DND-41 (cell line): ENCODE measurements at regions not wholly inside any gene's neighbourhood (a gene's known extent, or its start where the extent isn't known, plus 50 kb on each side); places are given as distances from the start of the nearest gene placed in this dataset.

Source experiments
- ATAC-seq: fragments of 200-7000 bp; cut with Tn5 transposase; 3 replicates; pipeline ENCODE4 v1.9.1; 2021; ENCODE audit warnings: low read depth; ENCODE audit not compliant: insufficient read depth
- DNase-seq: peaks from one replicate; pipeline ENCODE4 v3.0.0-alpha.2; 2020
- H2AFZ ChIP-seq: 2 replicates; pipeline ENCODE4 v1.6.0; 2012; ENCODE audit warnings: low read depth, low read length
- H3K27ac ChIP-seq: 2 replicates; pipeline ENCODE4 v1.5.1; 2012; ENCODE audit warnings: low read length, inconsistent platforms
- H3K27me3 ChIP-seq: fragments of 200-600 bp; sonication (generic); 2 replicates; pipeline ENCODE4 v1.6.0; 2012; ENCODE audit warnings: low read length, mild to moderate bottlenecking, inconsistent platforms; ENCODE audit not compliant: insufficient read depth, poor library complexity
- H3K36me3 ChIP-seq: 2 replicates; pipeline ENCODE4 v1.5.1; 2012; ENCODE audit warnings: low read length, inconsistent platforms; ENCODE audit not compliant: insufficient read depth
- H3K4me1 ChIP-seq: 2 replicates; pipeline ENCODE4 v1.5.1; 2012; ENCODE audit warnings: mild to moderate bottlenecking, low read length; ENCODE audit not compliant: insufficient read depth
- H3K4me2 ChIP-seq: 2 replicates; pipeline ENCODE4 v1.6.0; 2012; ENCODE audit warnings: mild to moderate bottlenecking, moderate library complexity, low read length, inconsistent platforms; ENCODE audit not compliant: insufficient read depth
- H3K4me3 ChIP-seq, 2 experiments: fragments of 200-600 bp in 1 of 2; shearing (Covaris generic) in 1 of 2; 2 replicates each; pipeline ENCODE4 v1.5.1; 2012 to 2016; ENCODE audit warnings: inconsistent platforms in 2 of 2, low read length in 2 of 2, mild to moderate bottlenecking in 2 of 2, low read depth in 1 of 2, moderate library complexity in 1 of 2
- H3K79me2 ChIP-seq: 2 replicates; pipeline ENCODE4 v1.6.0; 2012; ENCODE audit warnings: low read length, inconsistent platforms; ENCODE audit not compliant: insufficient read depth
- H3K9ac ChIP-seq: 2 replicates; pipeline ENCODE4 v1.6.0; 2012; ENCODE audit warnings: low read depth, mild to moderate bottlenecking, inconsistent platforms, low read length, moderate library complexity
- H3K9me3 ChIP-seq: 2 replicates; pipeline ENCODE4 v1.5.1; 2012; ENCODE audit warnings: low read length, moderate library complexity, mild to moderate bottlenecking, inconsistent platforms; ENCODE audit not compliant: insufficient read depth, severe bottlenecking
- H4K20me1 ChIP-seq: 2 replicates; pipeline ENCODE4 v1.6.0; 2012; ENCODE audit warnings: low read length; ENCODE audit not compliant: insufficient read depth
- CTCF ChIP-seq: IDR thresholded peaks from 2 replicates; pipeline ENCODE4 v1.5.1; 2012; ENCODE audit warnings: borderline replicate concordance, low read length, moderate library complexity, mild to moderate bottlenecking; ENCODE audit not compliant: poor library complexity, severe bottlenecking; ENCODE audit errors: extremely low read depth
- EZH2 ChIP-seq: IDR thresholded peaks from 3 replicates; pipeline ENCODE4 v1.6.1; 2012; ENCODE audit warnings: borderline replicate concordance, low read depth, mild to moderate bottlenecking, moderate library complexity, low read length, inconsistent platforms; ENCODE audit not compliant: severe bottlenecking

- H3K9ac ChIP-seq: no peak overlapping the region
- no peaks in the 10 kb centered on the region for H3K4me1 ChIP-seq
- no peak overlapping the region for H3K4me2 ChIP-seq
- H4K20me1 ChIP-seq: no peaks in the 10 kb centered on the region
- H3K79me2 ChIP-seq: no peaks in the 10 kb centered on the region
- no peak overlapping the region for H3K27ac ChIP-seq
- H3K36me3 ChIP-seq: no peaks in the 10 kb centered on the region
- ATAC-seq: no peak
- H2AFZ ChIP-seq: no peak overlapping the region
- DNase-seq: no peak
- H3K27me3 ChIP-seq: no peaks in the 10 kb centered on the region
- TF ChIP-seq CTCF (no peak), EZH2 (no peak)
- H3K4me3 ChIP-seq: no peak overlapping the region
- H3K9me3 ChIP-seq: no peaks in the 10 kb centered on the region
Measured at GRCh38 chr6:102655823-102656222, 1262.3 kb downstream of the GRIK2 start.

GRCh38 chr6:102641426-102641825, 1247.9 kb downstream of the GRIK2 start:
- DNase-seq: no peak
- TF ChIP-seq CTCF (no peak), EZH2 (no peak)

GRCh38 chr6:102631921-102632320, 1238.4 kb downstream of the GRIK2 start:
- no peak for ATAC-seq

More at GRCh38 chr6:102641426-102641825, 1247.9 kb downstream of the GRIK2 start:
- no peaks in the 10 kb centered on the region for H3K36me3 ChIP-seq
- no peak overlapping the region for H3K9ac ChIP-seq
- H3K27ac ChIP-seq: no peak overlapping the region
- H3K27me3 ChIP-seq: no peaks in the 10 kb centered on the region
- H4K20me1 ChIP-seq: no peaks in the 10 kb centered on the region
- H3K4me2 ChIP-seq: no peak overlapping the region
- no peaks in the 10 kb centered on the region for H3K9me3 ChIP-seq
- no peak for ATAC-seq
- no peaks in the 10 kb centered on the region for H3K79me2 ChIP-seq
- no peak overlapping the region for H2AFZ ChIP-seq
- no peak overlapping the region for H3K4me3 ChIP-seq
- H3K4me1 ChIP-seq: no peaks in the 10 kb centered on the region

More at GRCh38 chr6:102631921-102632320, 1238.4 kb downstream of the GRIK2 start:
- DNase-seq: no peak
- no peak overlapping the region for H3K27ac ChIP-seq
- no peak for TF ChIP-seq EZH2
- TF ChIP-seq CTCF: no peak
- no peak overlapping the region for H3K9ac ChIP-seq
- H3K9me3 ChIP-seq: no peaks in the 10 kb centered on the region
- no peaks in the 10 kb centered on the region for H3K36me3 ChIP-seq
- H3K4me3 ChIP-seq: no peak overlapping the region
- H3K4me1 ChIP-seq: no peaks in the 10 kb centered on the region
- H3K27me3 ChIP-seq: no peaks in the 10 kb centered on the region
- no peak overlapping the region for H2AFZ ChIP-seq
- no peak overlapping the region for H3K4me2 ChIP-seq
- no peaks in the 10 kb centered on the region for H4K20me1 ChIP-seq
- H3K79me2 ChIP-seq: no peaks in the 10 kb centered on the region
